HG03139 (cell line): ENCODE measurements at regions not wholly inside any gene's neighbourhood (a gene's known extent, or its start where the extent isn't known, plus 50 kb on each side); places are given as distances from the start of the nearest gene placed in this dataset.

Source experiments
- ATAC-seq: cut with Tn5 transposase; IDR thresholded peaks from one replicate; pipeline ENCODE4 v1.9.1; 2021; ENCODE audit not compliant: unreplicated experiment

DNA sequence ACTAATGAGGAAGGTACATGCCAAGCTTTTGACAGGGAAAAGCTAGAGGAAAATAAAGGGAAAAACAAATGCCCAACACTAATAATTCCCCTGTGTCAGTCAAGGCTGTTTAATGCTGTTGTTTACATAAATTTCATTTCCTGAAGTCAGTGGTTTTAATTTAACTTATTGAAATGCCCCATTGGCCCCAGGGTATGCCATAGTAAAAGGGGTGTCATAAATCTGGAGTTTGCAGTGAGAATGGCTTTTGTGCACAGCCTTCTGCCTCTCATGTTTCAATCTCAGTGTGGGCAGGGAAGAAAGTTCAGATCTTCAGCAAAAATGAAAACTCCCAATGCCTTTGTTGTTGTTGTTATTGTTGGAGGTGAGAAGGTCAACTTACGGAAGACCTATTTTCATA is 550.1 kb upstream of the DCC start:
- no peak for ATAC-seq

DNA sequence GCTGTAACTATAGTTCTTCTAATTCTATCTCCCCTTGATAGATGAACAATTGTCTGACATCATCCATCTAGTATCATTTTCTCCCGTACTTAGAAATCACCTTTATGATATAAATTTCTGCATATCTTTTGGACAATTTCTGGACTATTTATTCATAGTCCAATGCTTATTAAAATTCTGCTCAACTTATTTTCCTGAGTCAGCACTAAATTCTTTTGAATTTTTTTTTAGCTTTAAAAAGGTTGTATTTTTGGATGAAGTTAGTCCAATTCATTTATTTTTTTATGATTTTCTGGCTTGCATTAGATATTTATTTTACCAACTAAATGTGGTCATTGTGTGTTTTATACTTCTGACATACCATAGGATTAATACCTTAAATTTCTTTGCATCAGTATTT is 538.5 kb upstream of the DCC start:
- no peak for ATAC-seq

DNA sequence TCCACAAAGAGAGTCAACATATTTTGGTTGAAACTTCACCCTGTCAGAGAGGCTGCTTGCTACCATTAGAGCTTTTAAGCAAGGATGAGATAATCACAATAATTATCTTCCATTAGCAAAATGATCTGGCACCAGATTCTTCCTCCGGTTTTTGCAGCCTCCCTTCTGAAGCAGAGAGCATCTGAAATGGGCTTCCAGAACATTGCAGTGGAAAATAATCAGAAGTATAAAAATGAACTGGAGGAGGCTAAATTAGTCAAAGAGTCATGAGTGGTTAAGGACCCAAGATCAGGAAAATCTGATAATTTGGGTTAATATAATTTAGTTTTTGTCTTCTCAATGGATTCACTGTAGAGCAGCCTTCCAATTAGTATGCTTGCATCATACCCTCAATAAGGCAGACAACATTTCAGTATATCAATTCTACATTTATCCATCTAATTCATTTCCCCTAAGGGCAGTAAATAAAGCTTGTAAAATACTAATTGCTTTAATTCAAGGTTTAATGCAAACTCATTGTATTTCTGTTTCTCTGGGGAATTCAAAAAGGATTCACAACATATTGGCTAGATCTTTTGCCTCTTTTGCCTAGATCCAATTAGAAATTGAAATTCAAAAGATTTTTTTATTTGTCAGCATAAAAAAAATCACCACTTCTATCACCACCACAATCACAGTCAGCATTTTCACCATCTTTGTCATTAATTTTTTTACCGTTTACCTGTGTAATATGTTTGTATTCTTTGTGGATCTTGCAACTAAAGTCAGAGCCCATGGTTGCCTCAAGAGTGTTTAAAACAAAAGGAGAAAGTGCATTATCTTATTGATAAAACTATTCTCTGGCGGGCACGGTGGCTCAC is 537.2 kb upstream of the DCC start:
- ATAC-seq: no peak

DNA sequence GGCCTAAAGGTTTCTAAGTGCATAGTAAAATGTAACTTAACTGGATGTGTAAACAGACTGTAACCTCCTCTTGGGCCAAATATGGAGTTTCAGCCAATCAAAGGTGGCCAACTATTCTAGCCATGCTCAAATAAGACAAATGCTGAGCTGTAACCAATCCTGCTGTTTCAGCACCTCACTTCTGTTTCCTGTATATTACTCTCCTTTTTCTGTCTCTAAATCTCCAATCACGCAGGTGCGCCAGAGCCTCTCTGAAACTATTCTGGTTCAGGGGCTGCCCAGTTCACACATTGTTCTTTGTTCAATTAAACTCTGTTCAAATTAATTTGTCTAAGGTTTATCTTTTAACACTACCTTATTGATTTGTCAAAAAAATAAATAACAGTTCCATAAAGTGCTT is 532.7 kb upstream of the DCC start:
- ATAC-seq: no peak

DNA sequence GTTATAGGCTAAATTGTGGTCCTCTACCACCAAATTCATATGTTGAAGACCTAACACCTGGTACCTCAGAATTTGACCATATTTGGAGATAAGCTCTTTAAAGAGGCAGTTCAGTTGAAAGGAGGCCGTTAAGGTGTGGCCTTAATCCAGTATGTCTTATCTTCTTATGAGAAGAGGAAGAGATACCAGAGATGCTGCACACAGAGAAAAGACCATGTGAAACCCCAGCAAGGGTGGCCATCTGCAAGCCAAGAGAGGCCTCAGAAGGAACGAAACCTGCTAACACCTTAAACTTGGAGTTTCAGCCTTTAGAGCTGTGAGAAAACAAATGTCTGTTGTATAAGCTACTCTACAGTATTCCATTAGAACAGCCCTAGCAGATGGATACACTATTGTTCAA is 528.1 kb upstream of the DCC start:
- no peak for ATAC-seq

DNA sequence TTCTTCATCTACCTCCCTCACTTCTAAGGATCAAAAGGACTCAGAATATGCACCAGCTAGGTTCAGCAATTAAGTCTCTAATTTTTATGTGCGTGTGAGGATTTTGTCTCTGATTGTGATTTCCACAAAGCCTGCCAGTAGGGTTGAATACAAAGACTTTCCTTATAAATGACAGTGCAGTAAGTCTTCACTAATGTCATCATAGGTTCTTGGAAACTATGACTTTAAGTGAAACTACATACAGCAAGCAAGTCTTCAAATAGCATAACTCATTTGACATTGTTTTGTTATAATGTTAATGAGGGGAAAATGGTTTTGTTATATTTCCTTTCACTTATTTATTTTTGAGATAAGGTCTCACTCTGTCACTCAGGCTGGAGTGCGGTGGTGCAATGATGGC is 526.3 kb upstream of the DCC start:
- ATAC-seq: no peak

DNA sequence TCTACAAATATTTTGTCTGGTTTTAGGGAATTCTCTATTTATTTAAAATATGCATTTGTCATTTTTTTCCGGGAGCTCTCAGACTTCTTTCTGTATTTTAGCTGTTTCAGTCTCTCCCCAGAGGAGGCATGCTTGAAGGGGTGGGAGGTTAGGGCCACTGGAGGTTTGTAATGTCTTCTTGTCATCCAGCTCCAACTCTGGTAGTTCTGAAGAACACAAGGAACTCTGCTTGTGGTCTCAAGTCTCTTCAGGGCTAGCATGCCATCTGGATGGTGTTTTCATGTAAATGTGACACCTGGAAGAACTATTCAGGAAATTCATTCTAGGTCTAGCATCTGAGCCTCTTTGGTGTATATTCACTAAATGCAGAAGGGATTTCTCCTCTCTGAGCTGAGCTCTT is 518.4 kb upstream of the DCC start:
- ATAC-seq: no peak

DNA sequence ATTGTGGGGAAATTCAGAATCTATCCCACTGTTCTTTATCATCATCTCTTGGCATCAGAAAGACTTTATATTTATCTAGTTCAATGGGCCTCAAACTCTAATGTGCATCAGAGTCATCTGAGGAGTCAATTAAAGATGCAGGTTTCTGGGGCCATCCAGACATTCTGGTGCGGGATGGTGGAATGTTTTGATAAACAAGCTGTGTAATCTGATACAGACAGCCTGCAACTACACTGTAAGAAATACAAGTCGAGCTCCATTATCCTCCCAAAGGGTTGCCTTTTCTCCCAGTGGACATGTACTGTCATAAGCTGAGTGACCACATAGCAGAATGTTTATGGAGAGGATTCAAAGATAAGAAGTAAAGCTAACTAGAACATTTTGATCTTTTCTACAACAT is 515.3 kb upstream of the DCC start:
- no peak for ATAC-seq

DNA sequence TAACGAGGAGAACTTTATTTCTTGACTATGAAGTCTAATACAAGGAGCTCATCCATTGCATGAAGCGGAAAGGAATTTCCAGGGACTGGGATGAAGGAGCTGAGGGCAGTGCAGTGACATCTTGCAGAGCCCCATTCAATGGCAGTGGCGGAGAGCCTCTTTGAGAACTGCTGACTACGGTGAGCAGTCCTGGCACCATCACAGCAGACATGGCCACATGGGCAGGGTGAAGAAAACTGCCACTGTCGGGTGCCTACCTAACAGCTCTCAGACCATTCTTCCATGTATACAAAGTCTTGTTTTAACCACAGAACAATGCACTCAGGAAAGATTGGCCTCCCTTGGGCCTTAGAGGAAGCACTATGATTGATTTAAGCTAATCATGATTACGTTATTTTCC is 506.1 kb upstream of the DCC start:
- ATAC-seq: no peak

DNA sequence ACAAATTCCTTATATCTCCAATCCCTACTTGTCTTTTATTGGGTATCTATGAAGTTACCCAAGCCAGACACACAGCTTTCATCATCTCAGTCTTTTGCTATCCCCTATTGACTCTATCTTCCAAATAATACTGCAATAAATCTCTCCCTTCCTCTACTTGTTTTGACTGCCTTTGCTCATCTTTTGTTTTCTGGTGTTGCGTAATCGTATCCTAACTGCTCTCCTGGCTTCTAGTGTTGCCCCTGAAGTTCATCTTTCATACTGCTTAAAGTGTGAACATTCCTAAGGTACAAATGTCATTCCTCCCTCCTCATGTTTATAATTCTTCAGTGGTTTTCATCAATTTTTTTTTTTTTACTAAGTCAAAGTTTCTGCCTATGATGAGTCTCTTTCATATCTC is 491.3 kb upstream of the DCC start:
- no peak for ATAC-seq

DNA sequence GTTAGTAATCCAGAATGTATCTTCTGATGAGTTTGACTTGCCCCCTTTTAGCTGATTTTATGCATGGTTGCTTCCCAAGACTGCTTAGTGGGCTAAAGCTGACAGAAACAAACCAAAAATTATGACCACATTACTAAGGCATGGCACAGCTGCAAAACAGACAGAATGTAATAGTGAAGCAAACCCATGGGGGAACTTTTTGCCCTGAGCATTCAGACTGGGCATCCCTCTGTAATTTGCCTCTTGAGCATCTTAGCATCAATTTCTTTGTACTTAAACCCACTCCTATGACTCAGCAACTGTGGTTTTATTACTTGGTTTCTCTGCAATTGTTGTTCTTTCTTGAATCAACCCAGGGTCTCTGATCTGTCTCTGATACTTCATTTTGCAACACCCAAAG is 487.3 kb upstream of the DCC start:
- ATAC-seq: no peak

DNA sequence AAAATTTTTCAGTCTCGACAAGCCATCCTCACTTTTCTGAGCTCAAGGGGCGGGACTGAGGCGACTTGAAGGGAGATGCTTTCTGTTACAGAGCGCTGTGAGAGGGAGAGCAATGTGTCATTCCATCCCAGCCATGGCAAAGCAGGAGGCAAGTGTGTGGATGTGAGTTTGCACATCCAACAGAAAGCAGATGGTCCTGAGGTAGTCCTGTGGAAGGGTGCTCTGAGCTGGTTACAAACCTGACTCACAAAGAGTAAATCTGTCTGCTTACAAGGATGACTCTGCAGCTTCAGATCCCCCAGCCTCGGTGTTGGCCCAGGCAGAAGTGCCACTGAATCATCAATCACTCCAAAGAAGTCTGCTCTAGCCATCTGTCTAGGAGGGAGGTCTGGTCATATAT is 482.0 kb upstream of the DCC start:
- no peak for ATAC-seq

DNA sequence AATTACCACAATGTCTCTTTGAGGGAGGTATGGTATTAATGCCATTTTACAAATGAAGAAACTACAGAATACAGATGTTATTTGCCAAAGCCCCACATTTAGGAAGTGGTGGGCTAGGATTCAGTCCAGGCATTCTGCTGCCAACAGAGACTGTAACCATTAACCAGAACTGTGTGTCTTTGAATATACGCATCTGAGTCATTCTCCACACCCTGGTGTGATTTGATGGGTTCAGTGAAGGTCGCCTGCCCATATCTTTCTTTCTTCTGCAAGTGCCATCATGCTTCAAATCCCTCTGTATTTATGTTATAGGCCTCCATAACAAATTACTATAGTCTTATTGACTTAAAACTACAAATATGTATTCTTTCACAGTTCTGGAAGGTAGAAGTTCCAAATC is 479.0 kb upstream of the DCC start:
- ATAC-seq: no peak

DNA sequence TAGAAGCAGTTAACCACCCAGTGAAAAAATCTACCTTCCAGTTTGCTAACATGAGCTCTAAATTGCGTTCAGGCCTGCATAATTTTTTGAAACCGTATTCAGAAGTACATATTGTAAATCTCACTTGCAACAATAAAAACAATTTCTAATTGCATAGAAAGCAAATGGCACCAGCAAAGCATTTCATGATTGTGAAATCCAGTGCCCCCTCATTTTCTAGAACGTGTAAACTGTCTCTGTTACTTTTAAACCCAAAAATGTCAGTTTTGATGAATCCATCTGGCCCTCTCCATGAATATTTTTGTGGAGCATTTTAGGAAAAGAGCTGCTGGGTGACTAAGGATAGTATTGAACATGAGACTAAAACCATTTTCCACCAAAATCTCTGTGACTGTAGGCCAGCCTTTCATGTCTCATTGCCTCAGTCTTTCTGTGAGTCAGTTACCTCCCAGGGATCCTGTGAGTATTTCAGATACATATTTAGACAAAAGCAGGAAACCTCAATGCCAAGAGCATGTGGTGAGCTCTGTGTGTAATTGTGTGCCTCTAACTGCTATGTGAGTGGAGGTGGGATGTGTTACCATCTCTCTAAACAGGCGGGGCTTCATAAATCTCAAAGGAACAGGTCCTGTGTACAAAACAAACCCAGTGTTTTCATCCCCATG is 477.8 kb upstream of the DCC start:
- ATAC-seq: no peak

DNA sequence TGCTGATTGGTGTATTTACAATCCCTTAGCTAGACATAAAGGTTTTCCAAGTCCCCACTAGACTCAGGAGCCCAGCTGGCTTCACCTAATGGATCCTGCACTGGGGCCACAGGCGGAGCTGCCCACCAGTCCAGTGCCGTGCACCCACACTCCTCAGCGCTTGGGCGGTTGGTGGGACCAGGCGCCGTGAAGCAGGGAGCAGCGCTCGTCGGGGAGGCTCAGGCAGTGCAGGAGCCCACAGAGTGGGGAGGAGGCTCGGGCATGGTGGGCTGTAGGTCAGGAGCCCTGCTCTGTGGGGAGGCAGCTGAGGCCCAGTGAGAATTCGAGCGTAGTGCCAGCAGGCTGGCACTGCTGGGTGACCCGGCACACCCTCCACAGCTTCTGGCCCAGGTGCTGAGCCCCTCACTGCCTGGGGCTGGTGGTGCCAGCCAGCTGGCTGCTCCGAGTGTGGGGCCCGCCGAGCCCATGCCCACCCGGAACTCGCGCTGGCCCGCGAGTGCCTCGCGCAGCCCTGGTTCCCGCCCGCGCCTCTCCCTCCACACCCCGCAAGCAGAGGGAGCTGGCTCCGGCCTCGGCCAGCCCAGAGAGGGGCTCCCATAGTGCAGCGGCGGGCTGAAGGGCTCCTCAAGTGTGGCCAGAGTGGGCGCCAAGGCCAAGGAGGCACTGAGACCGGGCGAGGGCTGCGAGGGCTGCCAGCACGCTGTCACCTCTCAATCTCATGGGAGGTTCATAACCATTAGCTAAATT is 475.6 kb upstream of the DCC start:
- no peak for ATAC-seq

DNA sequence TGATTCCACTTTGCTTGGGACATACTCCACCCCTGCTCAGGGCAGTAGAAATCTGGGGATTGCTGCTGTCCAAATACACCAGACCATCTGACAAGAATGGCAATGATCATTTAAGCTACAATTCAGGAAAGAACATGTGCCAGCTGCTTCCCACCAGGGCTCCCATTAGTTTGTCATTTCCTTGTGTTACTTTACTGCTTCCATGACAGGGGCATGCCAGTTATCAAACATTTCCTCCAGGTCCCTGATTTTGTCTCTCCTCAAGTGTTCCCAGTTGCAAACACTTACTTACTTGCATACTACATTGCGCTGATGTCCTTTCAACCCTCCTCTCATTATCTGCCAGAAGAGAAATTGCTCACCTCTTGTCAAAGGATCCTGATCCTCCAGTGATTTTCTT is 474.5 kb upstream of the DCC start:
- ATAC-seq: no peak

DNA sequence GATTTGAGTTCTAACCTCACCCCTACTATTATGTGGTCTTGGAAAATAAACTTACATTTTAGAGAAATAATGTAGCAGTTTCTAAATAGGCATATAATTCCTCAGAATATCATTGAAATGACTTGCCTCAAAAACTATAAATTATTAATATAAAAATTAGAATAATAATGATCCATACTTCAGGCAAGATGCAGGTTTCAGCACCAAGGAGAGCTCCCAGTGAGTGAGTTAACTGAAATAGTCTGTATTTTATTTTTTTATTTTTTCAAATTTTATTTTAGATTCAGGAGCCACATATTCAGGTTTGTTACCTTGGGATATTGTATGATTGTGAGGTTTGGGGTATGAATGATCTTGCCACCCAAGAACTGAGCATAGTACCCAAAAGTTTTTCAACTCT is 472.2 kb upstream of the DCC start:
- ATAC-seq: no peak

DNA sequence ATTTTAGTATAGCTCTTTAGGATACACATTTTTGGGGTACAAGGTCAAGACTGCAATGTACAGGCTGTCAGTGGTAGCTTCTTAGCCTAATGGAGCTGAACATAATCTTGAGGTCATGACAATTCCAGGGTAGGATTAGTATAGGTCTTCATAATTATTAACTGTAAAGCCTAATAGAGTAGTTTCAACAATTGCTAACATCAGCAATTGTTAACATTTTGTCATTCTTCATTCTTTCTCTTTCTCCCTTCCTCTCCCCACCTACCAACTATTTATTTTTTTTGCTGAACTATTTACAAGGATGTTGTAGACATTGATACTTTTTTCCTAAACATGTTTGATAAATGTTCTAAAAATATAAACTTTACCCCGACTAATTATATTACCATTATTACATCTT is 461.3 kb upstream of the DCC start:
- no peak for ATAC-seq

DNA sequence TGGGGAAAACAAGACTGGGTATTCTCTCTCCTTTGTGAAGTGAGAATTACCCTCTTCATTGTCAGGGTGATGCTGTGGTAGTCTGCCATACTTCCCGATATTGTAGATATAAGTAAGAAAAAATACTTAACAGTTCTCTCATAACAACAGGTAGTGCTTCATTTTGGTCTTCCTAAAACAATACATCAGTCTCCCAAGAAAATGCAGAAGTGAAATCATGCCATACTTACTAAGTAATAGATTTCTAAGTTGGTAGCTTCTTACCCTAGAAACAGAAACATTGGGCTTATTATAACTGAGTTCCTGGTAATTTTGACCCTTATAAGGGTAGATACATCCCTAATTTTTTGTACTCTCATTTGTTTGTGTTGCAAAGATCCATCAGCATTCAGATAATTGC is 460.7 kb upstream of the DCC start:
- ATAC-seq: no peak

DNA sequence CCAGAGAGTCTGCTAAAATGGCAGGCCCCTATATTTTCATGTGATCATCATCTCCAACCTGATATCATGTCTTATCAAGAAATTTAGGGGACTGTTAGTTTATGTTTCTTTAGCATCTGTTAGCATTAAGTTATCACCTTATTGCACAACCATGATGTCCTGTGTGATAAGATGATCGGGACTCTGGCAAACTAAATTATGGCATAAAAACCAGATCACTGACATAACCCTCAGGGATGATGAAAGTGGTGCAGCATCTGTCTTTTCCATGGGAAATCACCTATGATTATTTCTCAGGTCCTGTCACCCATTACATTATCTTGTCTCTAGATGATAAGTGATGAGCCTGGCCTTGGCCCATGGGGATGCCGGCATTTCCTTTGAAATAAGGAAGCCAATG is 458.6 kb upstream of the DCC start:
- no peak for ATAC-seq

DNA sequence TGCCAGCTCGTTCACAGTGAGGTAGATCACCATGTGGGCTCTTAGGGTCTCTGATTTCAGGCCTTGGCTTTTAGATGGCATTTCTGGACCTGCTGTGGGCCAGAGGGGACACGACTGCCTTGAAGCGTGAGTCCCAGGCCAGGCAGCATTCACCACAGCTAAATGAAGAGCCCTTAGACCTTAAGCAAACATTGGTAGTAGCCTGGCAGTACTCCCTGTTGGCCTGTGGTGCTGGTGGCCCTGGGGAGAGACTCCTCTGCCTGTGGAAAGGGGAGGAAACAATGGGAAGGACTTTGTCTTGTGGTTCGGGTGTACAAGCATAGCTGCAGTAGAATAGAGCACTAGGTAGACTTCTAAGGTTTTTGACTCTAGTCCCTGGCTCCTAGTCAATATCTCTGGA is 456.0 kb upstream of the DCC start:
- no peak for ATAC-seq

DNA sequence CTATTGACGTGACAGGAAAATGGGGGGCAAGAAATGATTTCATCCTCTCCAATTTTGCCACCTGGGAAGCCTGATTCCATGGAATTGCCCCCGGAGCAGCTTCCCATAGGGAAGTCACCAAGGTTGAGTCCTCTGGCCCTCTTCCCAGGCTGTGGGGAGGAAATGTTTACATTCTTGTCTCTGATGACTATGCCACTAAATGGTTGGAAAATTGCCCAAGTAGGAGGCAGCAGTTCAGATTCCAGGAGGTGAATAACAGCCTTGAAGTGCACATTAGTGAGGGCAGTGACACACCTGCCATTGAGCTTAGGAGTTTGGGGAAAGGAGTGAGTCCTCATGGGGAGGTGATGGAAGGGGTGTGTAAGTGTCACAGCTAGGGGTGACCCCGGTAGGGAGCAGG is 449.2 kb upstream of the DCC start:
- ATAC-seq: no peak
